COLO829 (cell line): ENCODE measurements at regions not wholly inside any gene's neighbourhood (a gene's known extent, or its start where the extent isn't known, plus 50 kb on each side); places are given as distances from the start of the nearest gene placed in this dataset.

Experiments used
- DNase-seq: peaks from one replicate; pipeline ENCODE4 v3.0.0; 2012; ENCODE audit warnings: low spot score

DNA sequence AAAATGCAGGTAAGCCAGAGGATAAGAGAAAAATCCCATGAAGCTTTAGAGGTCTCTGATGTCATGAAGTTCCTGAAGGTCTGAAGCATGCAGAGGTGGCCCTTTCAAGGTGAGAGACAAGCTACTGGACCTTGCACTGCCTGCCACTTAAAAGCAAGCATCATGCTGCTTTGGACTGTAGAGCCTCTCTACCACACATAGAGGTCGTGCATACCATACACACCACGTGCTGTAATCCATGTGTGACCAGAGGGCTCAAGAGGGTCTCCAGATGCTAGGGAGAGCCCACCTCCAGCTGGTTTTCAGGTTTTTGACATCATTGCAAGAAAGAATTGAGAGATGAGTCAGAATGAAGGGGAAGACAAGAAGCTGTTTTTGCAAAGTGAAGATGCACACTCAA is 436.4 kb downstream of the TCERG1L start:
- DNase-seq, result no peak

- no peak for DNase-seq
These were observed 435.5 kb downstream of the TCERG1L start for GRCh38 chr10:130875897-130876472.

GRCh38 chr10:130877126-130877525 is 434.4 kb downstream of the TCERG1L start:
- no peak for DNase-seq

GRCh38 chr10:130878131-130878530 is 433.4 kb downstream of the TCERG1L start:
- DNase-seq, result no peak

DNA sequence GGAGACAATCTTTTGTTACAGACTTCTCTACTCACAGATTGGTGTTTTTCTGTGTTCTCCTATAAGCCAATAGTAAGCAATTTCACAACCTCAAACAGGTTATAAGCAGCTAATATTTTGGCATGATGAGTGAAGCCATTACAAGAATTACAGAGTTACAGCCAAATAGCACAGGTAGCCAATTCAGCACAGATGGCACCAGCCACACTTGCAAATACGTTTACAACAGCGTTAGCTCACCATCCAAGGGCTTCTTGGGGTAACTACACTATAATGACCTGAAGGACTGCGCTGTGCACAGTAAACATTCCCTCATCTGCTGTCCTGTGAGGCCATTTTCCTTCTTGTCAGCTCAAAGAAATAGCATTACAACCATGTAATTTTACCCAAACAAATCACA is 428.6 kb downstream of the TCERG1L start:
- no peak for DNase-seq

GRCh38 chr10:130884456-130884855 is 427.1 kb downstream of the TCERG1L start:
- DNase-seq, result no peak

DNA sequence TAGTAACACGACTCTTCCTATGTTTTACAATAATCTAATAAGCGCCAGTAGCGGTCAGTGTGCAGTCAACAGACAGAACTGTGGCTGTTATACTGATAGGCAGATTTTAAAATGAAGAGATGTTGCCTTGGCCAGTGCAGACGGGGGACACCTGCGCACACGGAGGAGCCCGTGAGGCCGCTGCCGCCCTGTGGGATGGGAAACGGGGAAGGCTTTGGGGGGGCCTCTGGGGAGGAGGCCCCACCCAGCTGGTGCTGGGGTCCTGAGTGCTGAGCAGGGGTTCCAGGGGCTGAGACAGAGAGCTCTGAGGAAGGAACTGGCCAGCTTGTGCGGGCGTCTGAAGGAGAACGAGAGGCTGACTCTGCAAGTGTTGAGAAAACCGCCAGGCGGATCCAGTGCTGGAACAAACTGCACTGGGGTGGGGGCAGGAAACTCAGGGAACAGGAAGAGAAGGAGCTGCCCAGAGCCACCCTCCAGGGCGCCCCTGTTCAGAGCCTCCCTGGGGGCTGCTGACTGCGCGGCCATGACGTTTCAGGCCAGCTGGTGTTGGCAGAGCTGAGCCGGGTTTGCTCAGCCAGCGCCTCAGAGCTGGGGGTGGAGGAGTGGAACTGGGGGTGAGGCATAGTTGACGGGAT is 426.4 kb downstream of the TCERG1L start:
- no peak for DNase-seq

GRCh38 chr10:130887170-130887569 is 424.4 kb downstream of the TCERG1L start:
- no peak for DNase-seq

DNA sequence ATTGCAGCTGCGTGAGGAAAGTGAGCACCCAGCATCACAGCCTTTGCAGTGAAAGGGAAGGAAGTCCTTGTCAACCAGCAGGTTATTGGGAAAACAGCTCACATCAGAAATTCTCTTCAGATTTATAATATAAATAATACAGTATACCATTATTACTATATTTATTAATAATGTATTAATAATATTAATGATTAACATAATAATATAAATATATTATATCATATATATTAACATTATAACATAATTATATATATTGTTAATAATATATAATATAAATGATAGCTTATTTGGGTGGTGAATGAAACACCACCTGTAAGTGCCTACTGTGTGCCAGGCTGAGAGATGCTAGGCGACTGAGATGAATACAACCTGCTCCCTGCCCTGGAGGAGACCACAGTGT is 423.0 kb downstream of the TCERG1L start:
- DNase-seq, result no peak

DNA sequence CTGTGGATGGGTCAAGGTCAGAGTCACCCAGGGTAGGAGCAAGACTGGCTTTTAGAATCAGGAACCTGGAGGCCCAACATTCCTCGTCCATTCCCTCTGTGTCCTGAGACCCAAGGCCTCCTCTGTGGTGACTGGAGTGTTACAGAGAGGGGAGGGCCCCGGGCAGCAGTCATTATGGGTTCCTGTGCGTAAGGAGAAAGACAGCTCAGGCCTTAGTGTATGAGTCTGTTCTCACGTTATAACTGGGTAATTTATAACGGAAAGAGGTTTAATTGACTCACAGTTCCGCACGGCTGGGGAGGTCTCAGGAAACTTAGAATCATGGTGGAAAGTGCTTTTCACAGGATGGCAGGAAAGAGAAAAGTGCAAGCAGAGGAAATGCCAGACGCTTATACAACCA is 422.3 kb downstream of the TCERG1L start:
- DNase-seq, result no peak

- DNase-seq, result no peak
These were observed 421.7 kb downstream of the TCERG1L start for GRCh38 chr10:130889780-130890179.

DNA sequence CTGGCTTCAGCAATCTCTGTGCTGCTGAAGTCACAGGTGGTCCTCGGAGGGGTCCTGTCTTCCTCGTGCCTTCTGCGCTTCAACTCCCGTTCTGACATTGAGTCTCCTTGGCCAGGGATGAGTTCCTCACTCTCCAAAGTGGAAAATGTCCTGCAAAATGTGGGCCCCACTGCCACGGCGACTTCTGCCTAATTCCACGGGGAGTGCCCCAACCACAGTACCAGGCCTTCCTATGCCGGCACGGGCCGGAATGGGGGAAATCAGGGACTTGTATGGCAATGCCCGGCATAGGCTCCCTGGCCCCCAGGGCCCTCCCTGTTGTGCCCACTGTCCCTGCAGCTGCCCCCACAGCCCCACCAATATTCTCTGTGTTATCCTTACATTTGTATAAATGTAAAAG is 420.5 kb downstream of the TCERG1L start:
- no peak for DNase-seq

DNA sequence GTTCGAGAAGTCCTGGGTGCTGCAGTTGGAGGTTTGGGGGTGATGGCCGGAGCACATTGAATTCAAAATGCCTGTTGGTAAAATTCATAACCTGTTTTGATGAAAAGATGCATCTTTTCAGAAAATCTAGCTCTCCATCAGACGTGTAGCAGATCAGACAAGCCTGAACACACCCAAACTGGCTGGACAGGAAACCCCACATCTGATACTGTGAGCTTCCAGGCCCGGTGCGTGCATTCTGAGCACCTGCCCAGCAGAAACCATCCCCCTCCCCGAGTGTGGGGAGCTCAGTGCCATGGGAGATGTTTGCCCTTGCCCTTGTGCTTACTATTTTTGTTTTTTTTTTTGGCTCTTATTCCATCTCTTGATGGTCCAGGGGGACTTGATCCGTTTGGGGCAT is 417.1 kb downstream of the TCERG1L start:
- DNase-seq, result no peak

GRCh38 chr10:130895161-130895560 is 416.4 kb downstream of the TCERG1L start:
- no peak for DNase-seq

GRCh38 chr10:130897815-130898214 is 413.7 kb downstream of the TCERG1L start:
- no peak for DNase-seq

GRCh38 chr10:130898381-130898780 is 413.1 kb downstream of the TCERG1L start:
- DNase-seq, result no peak

GRCh38 chr10:130899856-130900255 is 411.7 kb downstream of the TCERG1L start:
- DNase-seq, result no peak

GRCh38 chr10:130900441-130901160 is 410.9 kb downstream of the TCERG1L start:
- DNase-seq, result no peak

GRCh38 chr10:130901311-130902165 is 410.0 kb downstream of the TCERG1L start:
- DNase-seq, result no peak

DNA sequence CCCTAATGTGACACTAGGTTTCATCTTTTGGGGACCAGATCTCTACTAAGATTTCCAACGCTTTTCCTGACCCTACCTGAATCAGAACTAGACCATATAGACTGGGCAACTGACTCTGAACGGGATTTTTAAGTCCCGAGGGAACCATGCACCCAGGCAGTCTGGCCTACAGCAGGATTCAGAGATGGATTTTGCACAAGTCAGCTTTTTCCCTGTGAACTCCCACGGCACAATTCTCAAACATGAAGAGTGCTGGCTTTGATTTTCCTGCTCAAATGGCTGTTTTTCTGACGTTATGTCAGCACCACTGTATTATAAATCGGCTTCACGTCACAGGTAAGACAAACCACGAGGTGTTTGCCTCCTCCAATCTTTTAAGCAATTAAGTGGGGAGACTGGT is 409.1 kb downstream of the TCERG1L start:
- DNase-seq, result no peak

GRCh38 chr10:130902929-130903328 is 408.6 kb downstream of the TCERG1L start:
- DNase-seq, result no peak

GRCh38 chr10:130904676-130905075 is 406.8 kb downstream of the TCERG1L start:
- DNase-seq, result no peak

DNA sequence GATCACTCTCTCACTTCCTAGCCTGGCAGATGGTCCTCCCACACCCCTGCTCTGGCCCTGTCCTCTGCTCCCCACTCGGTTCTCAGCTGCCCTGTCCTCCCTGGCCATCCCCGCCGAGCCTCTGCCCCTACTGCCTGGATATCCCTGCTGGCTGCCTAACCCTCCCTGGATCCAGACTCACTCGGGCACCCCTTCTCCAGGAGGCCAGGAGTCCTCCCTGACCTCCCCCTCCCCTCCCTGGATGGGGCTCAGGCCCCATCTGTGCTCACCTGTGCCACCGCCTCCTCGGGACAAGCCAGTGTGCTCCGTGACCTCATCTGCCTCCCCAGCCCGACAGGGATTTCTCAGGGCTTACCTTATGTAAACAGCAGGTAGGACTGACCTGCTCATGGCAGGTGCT is 406.1 kb downstream of the TCERG1L start:
- DNase-seq, result no peak
